HL-60 (cell line): ENCODE measurements at regions not wholly inside any gene's neighbourhood (a gene's known extent, or its start where the extent isn't known, plus 50 kb on each side); places are given as distances from the start of the nearest gene placed in this dataset.

ENCODE experiments used
- DNase-seq, 2 experiments: peaks; one replicate each; pipeline ENCODE4 v3.0.0-alpha.2; 2010 to 2020; ENCODE audit warnings: low read depth in 1 of 2, low spot score in 1 of 2
- H3K27ac ChIP-seq: fragments of 250-450 bp; sonication (Bioruptor Pico); replicated peaks from 2 replicates; pipeline ENCODE4 v1.5.1; 2020; ENCODE audit warnings: mild to moderate bottlenecking, moderate library complexity
- H3K27me3 ChIP-seq: fragments of 250-450 bp; sonication (Bioruptor Pico); 2 replicates; pipeline ENCODE4 v1.5.1; 2021; ENCODE audit warnings: mild to moderate bottlenecking, moderate library complexity; ENCODE audit not compliant: insufficient read depth, poor library complexity, severe bottlenecking
- H3K4me3 ChIP-seq: replicated peaks from 2 replicates; pipeline ENCODE4 v1.5.1; 2011; ENCODE audit warnings: mild to moderate bottlenecking, control low read depth, low read length; ENCODE audit not compliant: insufficient read depth
- CTCF ChIP-seq: IDR thresholded peaks from one replicate; pipeline ENCODE4 v1.5.1; 2011; ENCODE audit warnings: low read length, control low read depth, inconsistent platforms; ENCODE audit not compliant: insufficient read depth
- GABPA ChIP-seq: IDR thresholded peaks from 2 replicates; pipeline ENCODE4 v1.6.1; 2012; ENCODE audit warnings: low read depth
- POLR2AphosphoS5 ChIP-seq: IDR thresholded peaks from 2 replicates; pipeline ENCODE4 v1.6.1; 2012; ENCODE audit warnings: low read depth
- REST ChIP-seq: IDR thresholded peaks from 2 replicates; pipeline ENCODE4 v1.6.1; 2012; ENCODE audit warnings: low read depth; ENCODE audit not compliant: insufficient replicate concordance
- SPI1 ChIP-seq: IDR thresholded peaks from 2 replicates; pipeline ENCODE4 v1.6.1; 2012; ENCODE audit warnings: low read depth, mild to moderate bottlenecking, borderline replicate concordance

- no peak for DNase-seq
- TF ChIP-seq SPI1 (no peak), CTCF (no peak), REST (no peak), POLR2AphosphoS5 (no peak), GABPA (no peak)
- Histone ChIP-seq H3K27me3 (no peaks in the 10 kb centered on the region), H3K27ac (no peak overlapping the region), H3K4me3 (no peak overlapping the region)
Observed at GRCh38 chr18:56409736-56410135, 228.7 kb downstream of the TXNL1 start.

GRCh38 chr18:56407646-56408180 is 230.7 kb downstream of the TXNL1 start:
- no peaks in the 10 kb centered on the region for H3K27me3 ChIP-seq
- no peak for DNase-seq
- no peak overlapping the region for H3K4me3 ChIP-seq
- TF ChIP-seq CTCF = no peak
- TF ChIP-seq POLR2AphosphoS5 = no peak
- TF ChIP-seq REST = no peak
- no peak for TF ChIP-seq GABPA
- no peak for TF ChIP-seq SPI1
- H3K27ac ChIP-seq = no peak overlapping the region

DNA sequence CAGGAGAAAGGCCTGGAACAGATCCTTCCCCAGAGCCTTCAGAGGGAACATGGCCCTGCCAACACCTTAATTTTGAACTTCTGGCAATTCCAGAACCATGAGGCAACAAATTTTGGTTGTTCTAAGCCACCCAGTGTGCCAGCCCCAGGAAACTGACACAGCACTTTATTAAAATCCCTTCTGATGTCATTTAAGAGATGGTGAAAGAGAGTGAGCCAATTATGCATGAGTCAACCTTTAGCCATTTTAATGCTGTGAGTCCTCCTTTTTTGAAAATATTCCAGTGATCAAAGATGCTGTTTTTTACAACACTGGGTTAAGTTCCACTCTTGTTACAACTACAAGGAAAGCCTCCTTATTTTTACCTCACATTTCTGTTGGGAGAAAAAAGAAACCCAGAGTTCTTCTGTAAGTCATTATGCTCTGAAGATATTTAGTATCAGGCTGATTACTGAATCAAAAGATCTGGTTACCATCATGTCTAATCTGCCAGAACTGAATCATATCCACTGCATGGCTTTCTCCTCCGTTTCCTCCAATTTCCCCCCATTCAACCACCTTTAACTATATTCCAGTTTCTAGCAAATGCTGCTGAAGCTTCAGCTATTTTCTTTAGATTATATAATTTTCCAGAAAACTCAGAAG is 235.4 kb downstream of the TXNL1 start:
- H3K27ac ChIP-seq = no peak overlapping the region
- TF ChIP-seq POLR2AphosphoS5 (no peak), REST (no peak), GABPA (no peak), CTCF (no peak), SPI1 (no peak)
- H3K27me3 ChIP-seq = no peaks in the 10 kb centered on the region
- DNase-seq = peak; percentile 10 to 20
- no peak overlapping the region for H3K4me3 ChIP-seq
